GM21825 (cell line): ENCODE measurements at regions not wholly inside any gene's neighbourhood (a gene's known extent, or its start where the extent isn't known, plus 50 kb on each side); places are given as distances from the start of the nearest gene placed in this dataset.
"Not testable (repeated sequence)": the region's sequence is repeated elsewhere in the genome, so short reads cannot be mapped to it uniquely, and the experiment has no call there.

Source experiments
- ATAC-seq: cut with Tn5 transposase; IDR thresholded peaks from one replicate; pipeline ENCODE4 v1.9.1; 2021; ENCODE audit warnings: mild to moderate bottlenecking, moderate library complexity; ENCODE audit not compliant: unreplicated experiment

- no peak for ATAC-seq
Measured at GRCh38 chr5:161042443-161042842, 190.4 kb upstream of the ATP10B start.

GRCh38 chr5:161040818-161041217 is 188.8 kb upstream of the ATP10B start:
- ATAC-seq, result no peak

- ATAC-seq, result no peak
Measured at GRCh38 chr5:161036296-161036695, 184.3 kb upstream of the ATP10B start.

GRCh38 chr5:161034451-161034850 is 182.4 kb upstream of the ATP10B start:
- no peak for ATAC-seq

DNA sequence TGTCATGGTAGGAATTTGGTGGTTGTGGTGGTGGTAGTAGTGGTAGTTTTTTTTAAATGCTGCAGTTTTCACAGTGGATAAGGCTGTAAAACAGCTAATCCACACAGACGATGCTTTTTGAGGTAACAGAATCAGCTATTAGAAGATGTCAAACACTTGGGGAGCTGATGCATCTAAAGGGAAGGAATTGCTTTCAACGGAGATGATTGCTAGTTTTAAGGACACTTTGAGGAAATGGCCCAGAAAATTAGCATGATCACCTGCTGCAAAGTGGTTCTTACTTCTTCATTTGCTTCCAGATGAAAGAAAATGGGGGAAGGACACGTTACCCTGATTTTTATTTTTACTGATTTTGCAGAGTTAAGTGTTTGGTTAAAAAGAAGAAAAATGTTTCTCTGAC is 178.2 kb upstream of the ATP10B start:
- no peak for ATAC-seq

DNA sequence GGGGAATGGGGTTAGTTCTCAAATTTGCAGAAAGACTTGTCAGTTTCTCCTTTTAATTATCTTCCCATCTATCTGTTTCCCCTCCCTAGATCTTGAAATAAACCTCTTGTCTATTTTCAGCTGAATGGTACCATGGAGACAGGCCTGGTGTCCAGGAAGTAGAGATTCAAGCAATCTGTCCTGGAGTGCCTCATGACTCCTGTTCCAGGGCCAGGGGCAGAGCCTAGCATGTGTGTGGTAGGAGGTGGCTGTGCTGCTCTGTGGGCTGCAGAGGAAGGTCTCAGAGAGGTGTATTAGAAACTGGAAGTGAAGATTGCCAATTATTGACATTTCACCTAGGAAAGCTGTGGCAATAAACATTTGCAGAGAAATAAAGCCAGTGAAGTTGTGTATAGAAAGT is 175.8 kb upstream of the ATP10B start:
- ATAC-seq, result no peak

DNA sequence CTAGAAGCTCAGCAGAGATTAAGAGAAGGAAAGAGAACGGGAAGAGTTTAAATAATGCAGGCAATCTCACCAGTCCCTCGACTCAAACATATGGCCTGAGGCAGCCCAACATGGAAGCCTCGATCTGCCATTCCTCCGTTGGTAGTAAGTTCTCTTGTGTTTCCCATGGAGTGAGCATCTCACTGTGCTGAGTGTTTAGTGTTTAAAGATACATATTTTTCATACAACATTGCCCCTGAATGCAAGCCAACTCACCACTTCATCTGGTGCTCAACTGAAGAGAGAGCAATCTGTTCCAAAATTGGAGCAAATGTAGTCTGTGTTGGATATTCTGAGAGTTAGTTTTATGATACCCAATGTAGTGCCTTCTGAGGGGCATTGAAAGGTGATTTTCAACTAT is 171.5 kb upstream of the ATP10B start:
- no peak for ATAC-seq

DNA sequence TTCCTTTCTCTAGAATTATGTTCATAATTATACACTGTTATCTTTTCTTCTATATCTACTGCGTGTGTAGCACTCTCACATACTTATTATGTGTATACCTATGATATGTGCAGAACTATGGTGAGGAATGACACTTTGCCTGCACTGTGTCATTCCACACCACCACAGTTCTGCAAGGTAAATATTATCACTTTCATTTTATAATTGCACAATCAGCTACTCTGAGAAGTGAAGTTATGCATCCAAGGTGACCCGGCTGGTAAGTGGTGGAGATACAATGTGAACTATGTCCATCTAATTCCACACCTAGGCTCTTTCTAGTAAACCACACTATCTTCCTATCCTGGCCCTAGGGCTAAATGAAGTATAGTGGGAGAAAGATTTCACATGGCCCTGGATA is 170.1 kb upstream of the ATP10B start:
- ATAC-seq, result no peak

- no peak for ATAC-seq
Measured at GRCh38 chr5:161009817-161010216, 157.8 kb upstream of the ATP10B start.

DNA sequence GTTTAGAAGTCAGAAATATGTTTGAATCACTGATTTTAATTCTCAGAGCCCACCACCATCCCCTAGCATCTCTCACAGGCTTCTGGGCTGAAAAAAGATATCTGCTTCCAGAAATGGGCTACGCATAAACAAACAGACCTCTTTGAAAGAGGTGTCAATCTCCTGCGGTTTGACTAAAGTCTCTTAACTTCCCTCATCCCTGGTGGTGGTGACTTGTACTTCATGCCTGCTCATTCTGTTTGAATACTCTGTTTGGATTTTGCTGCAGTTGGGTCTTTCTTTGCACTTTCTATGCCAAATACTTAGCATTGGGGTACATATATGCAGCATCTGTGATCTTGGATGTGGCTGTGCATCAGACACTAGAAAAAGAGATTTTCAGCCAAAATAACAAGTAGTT is 157.2 kb upstream of the ATP10B start:
- ATAC-seq, result no peak

- ATAC-seq, result no peak
Measured at GRCh38 chr5:161007879-161008278, 155.9 kb upstream of the ATP10B start.

DNA sequence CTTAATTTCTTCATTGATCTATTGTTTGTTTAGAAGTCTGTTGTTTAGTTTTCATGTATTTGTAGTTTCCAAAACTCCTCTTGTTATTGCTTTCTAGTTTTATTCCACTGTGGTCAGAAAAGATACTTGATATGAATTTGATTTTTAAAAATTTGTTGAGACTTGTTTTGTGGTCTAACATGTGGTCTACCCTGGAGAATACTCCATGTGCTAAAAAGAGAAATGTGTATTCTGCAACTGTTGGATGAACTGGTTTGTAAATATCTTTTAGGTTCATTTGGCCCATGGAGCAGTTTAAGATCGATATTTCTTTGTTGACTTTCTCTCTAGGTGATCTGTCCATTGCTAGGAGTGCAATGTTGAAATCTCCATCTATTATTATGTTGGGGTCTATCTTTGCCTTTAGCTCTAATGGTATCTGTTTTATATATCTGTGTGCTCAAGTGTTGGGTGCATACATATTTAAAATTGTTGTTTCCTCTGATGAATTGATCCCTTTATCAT is 150.6 kb upstream of the ATP10B start:
- no peak for ATAC-seq

GRCh38 chr5:161001604-161002003 is 149.6 kb upstream of the ATP10B start:
- ATAC-seq, result no peak

- not testable (repeated sequence) for ATAC-seq
Measured at GRCh38 chr5:161001142-161001541, 149.1 kb upstream of the ATP10B start.

DNA sequence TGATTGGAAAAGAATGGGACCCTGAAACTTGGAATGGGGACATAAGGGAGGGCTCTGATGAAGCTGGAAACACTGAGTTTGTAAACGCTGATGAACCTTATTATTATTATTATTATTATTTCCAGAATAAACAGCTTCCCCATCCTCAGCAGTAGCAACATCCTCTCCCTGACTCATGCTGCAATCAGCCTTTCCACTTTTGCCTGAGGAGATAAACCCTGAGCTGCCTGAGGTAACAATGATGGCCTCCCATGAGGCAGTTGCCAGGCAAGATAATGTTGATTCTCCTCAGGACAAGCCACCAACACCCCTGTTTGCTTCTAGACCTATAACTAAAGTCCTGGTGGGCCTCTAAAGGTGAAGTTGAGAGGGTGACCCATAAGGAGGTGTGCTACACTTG is 139.2 kb upstream of the ATP10B start:
- no peak for ATAC-seq

DNA sequence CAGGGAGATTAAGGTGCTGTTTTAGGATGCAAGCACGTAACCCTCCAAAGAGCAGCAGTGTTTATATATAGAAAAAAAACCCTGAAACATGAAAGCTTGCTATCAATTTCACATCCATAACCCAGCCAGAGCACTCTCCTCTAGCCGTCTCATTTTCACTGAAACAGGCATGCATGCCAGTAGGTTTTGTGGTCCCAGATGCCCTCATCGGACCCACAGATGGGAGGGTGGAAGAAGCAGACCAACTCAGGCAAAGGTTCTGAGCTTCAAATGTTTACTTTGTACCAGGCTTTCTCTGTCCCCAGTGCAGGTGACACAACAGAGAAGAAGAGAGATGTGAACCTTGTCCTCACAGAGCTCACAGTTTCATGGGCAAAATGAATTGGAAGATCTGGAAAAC is 127.4 kb upstream of the ATP10B start:
- ATAC-seq, result no peak

- ATAC-seq, result no peak
Measured at GRCh38 chr5:160978944-160979343, 126.9 kb upstream of the ATP10B start.

GRCh38 chr5:160976181-160976580 is 124.2 kb upstream of the ATP10B start:
- ATAC-seq, result no peak

DNA sequence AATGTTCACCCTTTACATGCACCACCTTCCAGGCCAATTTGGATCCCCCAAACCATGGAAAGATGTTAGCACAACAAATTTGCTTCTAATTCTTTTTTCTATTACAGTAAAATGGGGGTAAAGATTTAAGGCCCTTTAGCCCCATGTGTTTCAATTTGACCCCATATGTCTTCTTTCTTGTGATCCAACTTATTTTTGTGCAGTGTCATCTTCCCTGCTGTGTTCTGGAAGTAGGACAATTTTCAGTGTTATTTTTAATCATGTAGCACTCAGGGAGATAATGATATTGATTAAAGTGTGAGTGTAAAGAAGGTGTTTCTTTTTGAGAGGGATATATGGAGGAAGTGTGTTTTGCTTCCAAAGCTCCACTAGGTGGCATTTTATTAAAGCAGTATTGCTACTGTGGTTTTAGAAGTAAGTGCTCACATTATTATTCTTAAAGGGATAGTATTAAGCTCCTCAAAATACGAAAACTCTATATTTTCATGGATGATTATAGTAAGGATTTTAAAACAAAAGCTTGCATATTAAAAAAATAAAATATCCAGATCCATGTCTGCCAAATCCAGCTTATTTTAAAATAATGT is 118.7 kb upstream of the ATP10B start:
- no peak for ATAC-seq

- ATAC-seq, result no peak
Measured at GRCh38 chr5:160969645-160970044, 117.6 kb upstream of the ATP10B start.

- ATAC-seq, result no peak
Measured at GRCh38 chr5:160968480-160968879, 116.5 kb upstream of the ATP10B start.

DNA sequence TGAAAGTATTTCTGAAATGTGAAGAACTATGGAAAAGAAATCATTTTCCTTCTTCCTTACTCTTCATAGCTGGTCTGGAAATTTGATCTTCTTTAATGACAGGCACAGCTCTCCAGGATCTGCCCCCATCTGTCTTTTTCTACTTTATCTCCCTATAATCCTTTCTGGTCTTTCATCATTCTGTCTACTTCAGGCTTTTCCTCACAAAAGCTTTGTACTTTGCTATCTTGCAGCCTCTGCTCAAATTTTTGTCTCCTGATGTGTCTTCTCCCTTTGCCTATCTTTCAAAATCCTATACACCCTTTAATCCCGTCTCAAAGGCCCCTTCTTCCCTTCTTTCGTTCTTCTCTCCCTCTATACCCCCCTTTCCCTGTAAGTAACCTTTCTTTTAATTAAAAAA is 114.9 kb upstream of the ATP10B start:
- no peak for ATAC-seq

- ATAC-seq, result no peak
Measured at GRCh38 chr5:160961761-160962160, 109.8 kb upstream of the ATP10B start.
